GM12878 (cell line): ENCODE measurements at regions not wholly inside any gene's neighbourhood (a gene's known extent, or its start where the extent isn't known, plus 50 kb on each side); places are given as distances from the start of the nearest gene placed in this dataset.

Experiments
- BHLHE40 ChIP-seq, 2 experiments: fragments of 450-650 bp in 1 of 2; IDR thresholded peaks; 2 replicates each; pipeline ENCODE4 v1.6.1; 2011 to 2017; ENCODE audit warnings: low read depth in 2 of 2, borderline replicate concordance in 1 of 2, improper control_type of control experiment in 1 of 2, low read length in 1 of 2, mild to moderate bottlenecking in 1 of 2
- CBFB ChIP-seq: IDR thresholded peaks from 2 replicates; pipeline ENCODE4 v1.6.1; 2016; ENCODE audit warnings: antibody characterized with exemption, low read depth
- CHD2 ChIP-seq: IDR thresholded peaks from 2 replicates; pipeline ENCODE4 v1.6.1; 2011; ENCODE audit warnings: low read depth, low read length, improper control_type of control experiment, borderline replicate concordance
- CREM ChIP-seq: IDR thresholded peaks from 2 replicates; pipeline ENCODE4 v1.6.1; 2014; ENCODE audit warnings: antibody characterized with exemption, low read depth
- EZH2 ChIP-seq: IDR thresholded peaks from 2 replicates; pipeline ENCODE4 v1.6.1; 2012; ENCODE audit warnings: low read depth, mild to moderate bottlenecking, control low read depth, inconsistent platforms, low read length, borderline replicate concordance; ENCODE audit not compliant: control insufficient read depth
- FOXK2 ChIP-seq: fragments of 450-650 bp; IDR thresholded peaks from 2 replicates; pipeline ENCODE4 v1.6.1; 2017; ENCODE audit warnings: mild to moderate bottlenecking, moderate library complexity
- MYB ChIP-seq: fragments of 150-350 bp; IDR thresholded peaks from 2 replicates; pipeline ENCODE4 v1.6.1; 2014; ENCODE audit warnings: mild to moderate bottlenecking, low read depth, low read length, borderline replicate concordance
- SIN3A ChIP-seq: IDR thresholded peaks from 2 replicates; pipeline ENCODE4 v1.6.1; 2012; ENCODE audit warnings: low read depth, low read length, improper control_type of control experiment
- SREBF2 ChIP-seq: IDR thresholded peaks from 2 replicates; pipeline ENCODE4 v1.6.1; 2012; ENCODE audit warnings: mild to moderate bottlenecking, low read length
- TARDBP ChIP-seq: IDR thresholded peaks from 2 replicates; pipeline ENCODE4 v1.6.1; 2016; ENCODE audit warnings: borderline replicate concordance
- TBL1XR1 ChIP-seq: IDR thresholded peaks from 2 replicates; pipeline ENCODE4 v1.6.1; 2012; ENCODE audit warnings: low read depth, low read length, improper control_type of control experiment
- YY1 ChIP-seq: IDR thresholded peaks from 2 replicates; pipeline ENCODE4 v1.6.1; 2011; ENCODE audit warnings: low read depth, mild to moderate bottlenecking, low read length
- TF ChIP-seq, protein P1 (sequence below), 3 experiments: IDR thresholded peaks in 2 of 3; conservative IDR thresholded peaks in 1 of 3; 2 replicates each; pipeline ENCODE4 v1.5.1; 2011; ENCODE audit warnings: low read depth in 3 of 3, low read length in 3 of 3, mild to moderate bottlenecking in 3 of 3, control low read depth in 2 of 3, moderate library complexity in 2 of 3, inconsistent platforms in 1 of 3, mixed read lengths in 1 of 3; ENCODE audit not compliant: control insufficient read depth in 2 of 3, insufficient read depth in 1 of 3; ENCODE audit errors: extremely low read depth in 1 of 3
- TF ChIP-seq, protein P2 (sequence below): IDR thresholded peaks from 2 replicates; pipeline ENCODE4 v1.6.1; 2011; ENCODE audit warnings: low read depth, mild to moderate bottlenecking, low read length, moderate library complexity, borderline replicate concordance; ENCODE audit errors: extremely low read depth

DNA sequence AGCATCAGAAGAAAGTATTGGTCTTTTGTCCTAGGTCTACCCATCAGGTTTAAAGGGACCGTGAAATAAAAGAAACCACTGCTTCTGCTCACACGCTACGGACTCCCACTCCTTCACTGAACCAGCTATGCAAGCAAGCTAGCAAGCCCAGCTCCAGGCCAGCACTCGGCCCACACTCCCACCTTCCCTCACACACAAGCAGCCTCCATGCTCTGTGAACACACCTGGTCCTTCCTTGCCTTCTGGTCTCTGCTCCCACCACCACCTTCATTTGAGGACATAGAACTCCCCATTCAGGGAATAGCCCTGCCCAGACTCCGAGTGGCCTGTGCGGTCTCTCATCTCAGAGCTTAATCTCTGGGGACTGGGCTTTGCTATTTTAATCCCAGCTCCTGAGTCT, 436.4 kb upstream of the CDH4 start:
- TF ChIP-seq, protein P1, sequence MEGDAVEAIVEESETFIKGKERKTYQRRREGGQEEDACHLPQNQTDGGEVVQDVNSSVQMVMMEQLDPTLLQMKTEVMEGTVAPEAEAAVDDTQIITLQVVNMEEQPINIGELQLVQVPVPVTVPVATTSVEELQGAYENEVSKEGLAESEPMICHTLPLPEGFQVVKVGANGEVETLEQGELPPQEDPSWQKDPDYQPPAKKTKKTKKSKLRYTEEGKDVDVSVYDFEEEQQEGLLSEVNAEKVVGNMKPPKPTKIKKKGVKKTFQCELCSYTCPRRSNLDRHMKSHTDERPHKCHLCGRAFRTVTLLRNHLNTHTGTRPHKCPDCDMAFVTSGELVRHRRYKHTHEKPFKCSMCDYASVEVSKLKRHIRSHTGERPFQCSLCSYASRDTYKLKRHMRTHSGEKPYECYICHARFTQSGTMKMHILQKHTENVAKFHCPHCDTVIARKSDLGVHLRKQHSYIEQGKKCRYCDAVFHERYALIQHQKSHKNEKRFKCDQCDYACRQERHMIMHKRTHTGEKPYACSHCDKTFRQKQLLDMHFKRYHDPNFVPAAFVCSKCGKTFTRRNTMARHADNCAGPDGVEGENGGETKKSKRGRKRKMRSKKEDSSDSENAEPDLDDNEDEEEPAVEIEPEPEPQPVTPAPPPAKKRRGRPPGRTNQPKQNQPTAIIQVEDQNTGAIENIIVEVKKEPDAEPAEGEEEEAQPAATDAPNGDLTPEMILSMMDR (IDR thresholded peaks at IDR 0.05 in 2 of 3, conservative IDR thresholded peaks at IDR 0.05 in 1 of 3; ENCODE audit: control insufficient read depth in 2 of 3, extremely low read depth in 1 of 3, insufficient read depth in 1 of 3, low read depth in 3 of 3, low read length in 3 of 3), result no peak
- TF ChIP-seq, protein P2, sequence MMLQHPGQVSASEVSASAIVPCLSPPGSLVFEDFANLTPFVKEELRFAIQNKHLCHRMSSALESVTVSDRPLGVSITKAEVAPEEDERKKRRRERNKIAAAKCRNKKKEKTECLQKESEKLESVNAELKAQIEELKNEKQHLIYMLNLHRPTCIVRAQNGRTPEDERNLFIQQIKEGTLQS, result no peak
- TF ChIP-seq CREM (no peak), TARDBP (no peak), SREBF2 (no peak), TBL1XR1 (no peak), CBFB (no peak), BHLHE40 (IDR thresholded peaks at IDR 0.05; ENCODE audit: borderline replicate concordance in 1 of 2, low read depth in 2 of 2, low read length in 1 of 2) (no peak), YY1 (no peak), SIN3A (no peak), CHD2 (no peak), EZH2 (no peak), FOXK2 (no peak), MYB (no peak)
